Lower leg skin (tissue), 3 donors: ENCODE measurements at regions not wholly inside any gene's neighbourhood (a gene's known extent, or its start where the extent isn't known, plus 50 kb on each side); places are given as distances from the start of the nearest gene placed in this dataset.

Source experiments
- POLR2A ChIP-seq, 2 donors: fragments of 450-650 bp; IDR thresholded peaks; one replicate each; pipeline ENCODE4 v1.6.1; 2016 to 2017; ENCODE audit warnings: antibody characterized with exemption in 2 of 2, mild to moderate bottlenecking in 1 of 2, moderate library complexity in 1 of 2
- TF ChIP-seq, protein P1 (sequence below), 3 donors: fragments of 450-650 bp; IDR thresholded peaks; one replicate each; pipeline ENCODE4 v1.5.1; 2016; ENCODE audit warnings: antibody characterized with exemption in 3 of 3, mild to moderate bottlenecking in 3 of 3, moderate library complexity in 2 of 3

DNA sequence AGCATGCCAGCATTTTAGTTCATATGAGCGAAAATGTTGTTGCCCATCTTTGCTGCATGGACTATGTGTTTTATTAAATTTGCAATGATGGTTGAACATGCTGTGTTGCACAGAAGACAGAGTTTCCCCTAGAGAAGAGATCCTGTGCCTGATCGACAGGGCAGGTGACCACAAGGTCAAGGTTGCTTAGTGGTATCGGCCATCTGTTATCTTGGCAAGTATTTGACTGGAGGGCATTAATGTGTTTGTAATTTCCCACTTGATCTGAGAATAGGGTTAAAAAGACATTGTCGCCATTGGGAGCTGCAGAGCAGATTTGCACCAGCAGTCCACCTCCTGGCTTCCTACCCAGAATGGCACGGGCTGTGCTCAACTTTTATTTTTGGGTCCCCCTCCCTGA lies 1523.6 kb upstream of the WWC1 start:
- TF ChIP-seq POLR2A (IDR thresholded peaks at IDR 0.05), result no peak
- TF ChIP-seq, protein P1, sequence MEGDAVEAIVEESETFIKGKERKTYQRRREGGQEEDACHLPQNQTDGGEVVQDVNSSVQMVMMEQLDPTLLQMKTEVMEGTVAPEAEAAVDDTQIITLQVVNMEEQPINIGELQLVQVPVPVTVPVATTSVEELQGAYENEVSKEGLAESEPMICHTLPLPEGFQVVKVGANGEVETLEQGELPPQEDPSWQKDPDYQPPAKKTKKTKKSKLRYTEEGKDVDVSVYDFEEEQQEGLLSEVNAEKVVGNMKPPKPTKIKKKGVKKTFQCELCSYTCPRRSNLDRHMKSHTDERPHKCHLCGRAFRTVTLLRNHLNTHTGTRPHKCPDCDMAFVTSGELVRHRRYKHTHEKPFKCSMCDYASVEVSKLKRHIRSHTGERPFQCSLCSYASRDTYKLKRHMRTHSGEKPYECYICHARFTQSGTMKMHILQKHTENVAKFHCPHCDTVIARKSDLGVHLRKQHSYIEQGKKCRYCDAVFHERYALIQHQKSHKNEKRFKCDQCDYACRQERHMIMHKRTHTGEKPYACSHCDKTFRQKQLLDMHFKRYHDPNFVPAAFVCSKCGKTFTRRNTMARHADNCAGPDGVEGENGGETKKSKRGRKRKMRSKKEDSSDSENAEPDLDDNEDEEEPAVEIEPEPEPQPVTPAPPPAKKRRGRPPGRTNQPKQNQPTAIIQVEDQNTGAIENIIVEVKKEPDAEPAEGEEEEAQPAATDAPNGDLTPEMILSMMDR (IDR thresholded peaks at IDR 0.05), result no peak
